ENCODE measurements at regions not wholly inside any gene's neighbourhood (a gene's known extent, or its start where the extent isn't known, plus 50 kb on each side); places are given as distances from the start of the nearest gene placed in this dataset.

GRCh38 chr11:80816966-80817365 lies 1376.1 kb upstream of the TENM4 start:
- TF ChIP-seq CTCF (conservative IDR thresholded peaks at IDR 0.05 in 1 of 2, IDR thresholded peaks at IDR 0.05 in 1 of 2; ENCODE audit: extremely low read depth in 1 of 2, insufficient read depth in 1 of 2, low read depth in 1 of 2, low read length in 2 of 2), result no peak
- TF ChIP-seq EZH2 (IDR thresholded peaks at IDR 0.05; ENCODE audit: borderline replicate concordance, low read length), result no peak

All from mammary epithelial cell (primary cell).